Fibroblast of lung (primary cell): ENCODE measurements at regions not wholly inside any gene's neighbourhood (a gene's known extent, or its start where the extent isn't known, plus 50 kb on each side); places are given as distances from the start of the nearest gene placed in this dataset.
"Not testable (repeated sequence)": the region's sequence is repeated elsewhere in the genome, so short reads cannot be mapped to it uniquely, and the experiment has no call there.

Source experiments
- DNase-seq, 2 donors: peaks; one replicate each; pipeline versions ENCODE4 v3.0.0 to v3.0.0-alpha.2; 2010; ENCODE audit warnings: low read depth in 2 of 2
- H2AFZ ChIP-seq: 2 replicates; pipeline ENCODE4 v1.5.1; 2012; ENCODE audit warnings: low read length, control low read depth, inconsistent platforms
- H3K27ac ChIP-seq: 2 replicates; pipeline ENCODE4 v1.5.1; 2011; ENCODE audit warnings: low read length, control low read depth; ENCODE audit not compliant: insufficient read depth
- H3K27me3 ChIP-seq: 2 replicates; pipeline ENCODE4 v1.5.1; 2011; ENCODE audit warnings: mild to moderate bottlenecking, low read length; ENCODE audit not compliant: control insufficient read depth, insufficient read depth
- H3K36me3 ChIP-seq: 2 replicates; pipeline ENCODE4 v1.5.1; 2011; ENCODE audit warnings: low read length; ENCODE audit not compliant: control insufficient read depth, insufficient read depth
- H3K4me1 ChIP-seq: 2 replicates; pipeline ENCODE4 v1.5.1; 2011; ENCODE audit warnings: low read length; ENCODE audit not compliant: control insufficient read depth, insufficient read depth; ENCODE audit errors: extremely low read depth
- H3K4me2 ChIP-seq: 2 replicates; pipeline ENCODE4 v1.5.1; 2011; ENCODE audit warnings: low read length, control low read depth; ENCODE audit not compliant: insufficient read depth; ENCODE audit errors: extremely low read depth
- H3K4me3 ChIP-seq, 4 experiments: fragments of 200-600 bp in 1 of 4; sonication (generic) in 1 of 4; replicated peaks in 1 of 4; 2 replicates each; pipeline ENCODE4 v1.5.1; 2011 to 2016; ENCODE audit warnings: low read length in 4 of 4, low read depth in 3 of 4, mild to moderate bottlenecking in 3 of 4, control low read depth in 2 of 4, inconsistent platforms in 1 of 4, mixed read lengths in 1 of 4; ENCODE audit not compliant: insufficient read depth in 1 of 4; ENCODE audit errors: control extremely low read depth in 1 of 4
- H3K79me2 ChIP-seq: 2 replicates; pipeline ENCODE4 v1.5.1; 2012; ENCODE audit warnings: mild to moderate bottlenecking, low read length, inconsistent platforms; ENCODE audit not compliant: control insufficient read depth, insufficient read depth
- H3K9ac ChIP-seq: 2 replicates; pipeline ENCODE4 v1.5.1; 2011; ENCODE audit warnings: mild to moderate bottlenecking, low read length, control low read depth; ENCODE audit not compliant: insufficient read depth
- H3K9me3 ChIP-seq: 2 replicates; pipeline ENCODE4 v1.5.1; 2012; ENCODE audit warnings: low read depth, low read length; ENCODE audit not compliant: control insufficient read depth, insufficient read depth
- H4K20me1 ChIP-seq: 2 replicates; pipeline ENCODE4 v1.5.1; 2011; ENCODE audit warnings: low read length; ENCODE audit not compliant: control insufficient read depth, insufficient read depth; ENCODE audit errors: extremely low read depth
- CTCF ChIP-seq, 2 donors: IDR thresholded peaks in 1 of 2; conservative IDR thresholded peaks in 1 of 2; 1 replicate in 1 of 2; 2 replicates in 1 of 2; pipeline ENCODE4 v1.5.1; 2011 to 2012; ENCODE audit warnings: low read length in 2 of 2, control low read depth in 1 of 2, inconsistent platforms in 1 of 2, low read depth in 1 of 2, mild to moderate bottlenecking in 1 of 2
- EZH2 ChIP-seq: IDR thresholded peaks from 2 replicates; pipeline ENCODE4 v1.5.1; 2012; ENCODE audit warnings: low read length, control low read depth, mild to moderate bottlenecking; ENCODE audit errors: missing control alignments

GRCh38 chr2:109724533-109725460, 69.3 kb upstream of the RGPD5 start:
- Histone ChIP-seq H3K36me3 (no peaks in the 10 kb centered on the region), H3K4me3 (no peak overlapping the region), H4K20me1 (no peaks in the 10 kb centered on the region), H3K79me2 (no peaks in the 10 kb centered on the region), H3K4me1 (no peaks in the 10 kb centered on the region), H3K4me2 (no peak overlapping the region), H3K27ac (no peak overlapping the region), H2AFZ (no peak overlapping the region), H3K9ac (no peak overlapping the region), H3K27me3 (peaks cover 15% of the 10 kb centered on the region), H3K9me3 (no peaks in the 10 kb centered on the region)
- no peak for TF ChIP-seq CTCF (conservative IDR thresholded peaks at IDR 0.05 in 1 of 2, IDR thresholded peaks at IDR 0.05 in 1 of 2; ENCODE audit: low read depth in 1 of 2, low read length in 2 of 2)
- TF ChIP-seq EZH2: no peak
- no peak for DNase-seq

- no peak for DNase-seq
- TF ChIP-seq EZH2 (no peak), CTCF (conservative IDR thresholded peaks at IDR 0.05 in 1 of 2, IDR thresholded peaks at IDR 0.05 in 1 of 2; ENCODE audit: low read depth in 1 of 2, low read length in 2 of 2) (no peak)
- Histone ChIP-seq H3K4me1 (no peaks in the 10 kb centered on the region), H3K36me3 (no peaks in the 10 kb centered on the region), H3K4me2 (no peak overlapping the region), H3K4me3 (no peak overlapping the region), H3K27ac (no peak overlapping the region), H3K27me3 (peaks cover 15% of the 10 kb centered on the region), H3K9me3 (no peaks in the 10 kb centered on the region), H3K79me2 (no peaks in the 10 kb centered on the region), H3K9ac (no peak overlapping the region), H4K20me1 (no peaks in the 10 kb centered on the region), H2AFZ (no peak overlapping the region)
Measured at GRCh38 chr2:109726379-109727270, 67.5 kb upstream of the RGPD5 start.

- TF ChIP-seq CTCF (conservative IDR thresholded peaks at IDR 0.05 in 1 of 2, IDR thresholded peaks at IDR 0.05 in 1 of 2; ENCODE audit: low read depth in 1 of 2, low read length in 2 of 2) (no peak), EZH2 (no peak)
- no peaks in the 10 kb centered on the region for H3K36me3 ChIP-seq
- no peaks in the 10 kb centered on the region for H3K4me1 ChIP-seq
- no peak overlapping the region for H3K4me3 ChIP-seq
- no peak overlapping the region for H2AFZ ChIP-seq
- H4K20me1 ChIP-seq: no peaks in the 10 kb centered on the region
- no peak overlapping the region for H3K27ac ChIP-seq
- no peak overlapping the region for H3K4me2 ChIP-seq
- H3K9ac ChIP-seq: no peak overlapping the region
- H3K9me3 ChIP-seq: no peaks in the 10 kb centered on the region
- H3K27me3 ChIP-seq: peaks cover 15% of the 10 kb centered on the region
- DNase-seq: no peak
- no peaks in the 10 kb centered on the region for H3K79me2 ChIP-seq
Measured at GRCh38 chr2:109727929-109728447, 66.1 kb upstream of the RGPD5 start.

- not testable (repeated sequence) for H3K4me1 ChIP-seq, H4K20me1 ChIP-seq, H3K4me3 ChIP-seq, H3K27ac ChIP-seq, H3K9ac ChIP-seq, H3K27me3 ChIP-seq, H2AFZ ChIP-seq, H3K4me2 ChIP-seq, H3K9me3 ChIP-seq, DNase-seq, H3K79me2 ChIP-seq, H3K36me3 ChIP-seq
Measured at GRCh38 chr2:109733746-109734145, 60.4 kb upstream of the RGPD5 start.
